Fibroblast of mammary gland (primary cell): ENCODE measurements at regions not wholly inside any gene's neighbourhood (a gene's known extent, or its start where the extent isn't known, plus 50 kb on each side); places are given as distances from the start of the nearest gene placed in this dataset.
A peak's percentile ranks its signal among the peaks of the same experiment; 100 is the strongest.
"Not testable (repeated sequence)": the region's sequence is repeated elsewhere in the genome, so short reads cannot be mapped to it uniquely, and the experiment has no call there.

Experiments used
- DNase-seq: peaks from one replicate; pipeline ENCODE4 v3.0.0-alpha.2; 2010; ENCODE audit warnings: low read depth
- H3K4me3 ChIP-seq: 2 replicates; pipeline ENCODE4 v1.5.1; 2011; ENCODE audit warnings: low read depth, mild to moderate bottlenecking, low read length, moderate library complexity; ENCODE audit not compliant: control insufficient read depth
- CTCF ChIP-seq: conservative IDR thresholded peaks from 2 replicates; pipeline ENCODE4 v1.5.1; 2011; ENCODE audit warnings: low read depth, low read length, inconsistent platforms; ENCODE audit not compliant: control insufficient read depth, insufficient read depth

- no peak for DNase-seq
- no peak for TF ChIP-seq CTCF
- no peak overlapping the region for H3K4me3 ChIP-seq
These were observed 141.4 kb upstream of the SULF2 start for GRCh38 chr20:47926731-47927130.

GRCh38 chr20:47925593-47925992 is 140.3 kb upstream of the SULF2 start:
- H3K4me3 ChIP-seq = no peak overlapping the region
- DNase-seq = no peak
- no peak for TF ChIP-seq CTCF

- no peak overlapping the region for H3K4me3 ChIP-seq
- no peak for TF ChIP-seq CTCF
- DNase-seq = peak; percentile 28
These were observed 137.0 kb upstream of the SULF2 start for GRCh38 chr20:47922269-47922668.

GRCh38 chr20:47921829-47922228 is 136.5 kb upstream of the SULF2 start:
- not testable (repeated sequence) for H3K4me3 ChIP-seq, DNase-seq

- no peak for DNase-seq
- H3K4me3 ChIP-seq = no peak overlapping the region
- TF ChIP-seq CTCF = no peak
These were observed 136.1 kb upstream of the SULF2 start for GRCh38 chr20:47921408-47921807.

GRCh38 chr20:47917549-47918070 is 132.3 kb upstream of the SULF2 start:
- DNase-seq = no peak
- TF ChIP-seq CTCF = no peak
- H3K4me3 ChIP-seq = no peak overlapping the region

- H3K4me3 ChIP-seq = no peak overlapping the region
- no peak for TF ChIP-seq CTCF
- DNase-seq = no peak
These were observed 130.2 kb upstream of the SULF2 start for GRCh38 chr20:47915495-47915894.
